Sigmoid colon (tissue), 6 donors: ENCODE measurements at regions not wholly inside any gene's neighbourhood (a gene's known extent, or its start where the extent isn't known, plus 50 kb on each side); places are given as distances from the start of the nearest gene placed in this dataset.
A peak's percentile ranks its signal among the peaks of the same experiment; 100 is the strongest.

Experiments
- DNase-seq: peaks from one replicate; pipeline ENCODE4 v3.0.0-alpha.2; 2019
- H3K27ac ChIP-seq, 4 donors: fragments of 200-600 bp; sonication (generic); one replicate each; pipeline ENCODE4 v1.5.1; 2016 to 2019; ENCODE audit warnings: mild to moderate bottlenecking in 1 of 4
- H3K27me3 ChIP-seq, 3 donors: fragments of 200-600 bp; sonication (generic); one replicate each; pipeline ENCODE4 v1.5.1; 2019; ENCODE audit warnings: mild to moderate bottlenecking in 1 of 3
- H3K36me3 ChIP-seq, 4 donors: fragments of 200-600 bp; sonication (generic); one replicate each; pipeline ENCODE4 v1.5.1; 2016 to 2019
- H3K4me1 ChIP-seq, 4 donors: fragments of 200-600 bp; sonication (generic); one replicate each; pipeline ENCODE4 v1.5.1; 2017 to 2019
- H3K4me3 ChIP-seq, 4 donors: fragments of 200-600 bp; sonication (generic); one replicate each; pipeline ENCODE4 v1.5.1; 2017 to 2019; ENCODE audit warnings: mild to moderate bottlenecking in 2 of 4, moderate library complexity in 1 of 4
- H3K9me3 ChIP-seq, 4 donors: fragments of 200-600 bp in 3 of 4; sonication (generic) in 3 of 4; one replicate each; pipeline versions ENCODE4 v1.5.1 to v1.6.1; 2013 to 2019
- CTCF ChIP-seq, 4 experiments: fragments of 450-650 bp in 3 of 4; fragments of 200-600 bp in 1 of 4; IDR thresholded peaks; one replicate each; pipeline ENCODE4 v1.5.1; 2016 to 2019; ENCODE audit warnings: antibody characterized with exemption in 4 of 4, mild to moderate bottlenecking in 3 of 4, moderate library complexity in 2 of 4
- EP300 ChIP-seq, 4 donors: sonication (generic); formaldehyde crosslinking; IDR thresholded peaks; one replicate each; pipeline ENCODE4 v1.6.1; 2017; ENCODE audit warnings: antibody characterized with exemption in 4 of 4
- POLR2A ChIP-seq, 2 donors: fragments of 450-650 bp; IDR thresholded peaks; one replicate each; pipeline ENCODE4 v1.6.1; 2016; ENCODE audit warnings: antibody characterized with exemption in 2 of 2, mild to moderate bottlenecking in 2 of 2, moderate library complexity in 2 of 2
- POLR2AphosphoS5 ChIP-seq, 4 donors: sonication (generic); formaldehyde crosslinking; IDR thresholded peaks; one replicate each; pipeline ENCODE4 v1.6.1; 2017; ENCODE audit warnings: antibody characterized with exemption in 4 of 4
- WGBS, 2 donors: extraction: QIAGEN DNeasy Blood & Tissue Kit; methylation state at CpG; one replicate each; pipeline ENCODE4 v1.1.7; 2013; 5-methylcytosine and 5-hydroxymethylcytosine counted together
- intact Hi-C: fragments of 100-400 bp; cut with DNase I; formaldehyde crosslinking; loops from one replicate; pipeline ENCODE4 v1.15.1; 2023
- donor health status: healthy with polysubstance abuse.
- donor health status: healthy.

- Histone ChIP-seq H3K27me3 (no peaks in the 10 kb centered on the region), H3K4me1 (peaks cover 0 to 10% (median 0%) of the 10 kb centered on the region in 4 donors), H3K4me3 (no peak overlapping the region), H3K36me3 (no peaks in the 10 kb centered on the region), H3K9me3 (peaks cover 0 to 5% (median 0%) of the 10 kb centered on the region in 4 donors), H3K27ac (no peak overlapping the region)
- DNase-seq, result peak; percentile 34
- WGBS, 2 donors, result 85 to 95% methylated on average over 9 of the region's 9 CpGs
- TF ChIP-seq POLR2A (IDR thresholded peaks at IDR 0.05), result no peak
- TF ChIP-seq EP300 (IDR thresholded peaks at IDR 0.05), result no peak
- TF ChIP-seq CTCF (IDR thresholded peaks at IDR 0.05), result no peak
- TF ChIP-seq POLR2AphosphoS5 (IDR thresholded peaks at IDR 0.05), result no peak
- intact Hi-C loops, result no loop called here
Measured at GRCh38 chr2:239715202-239715601, 309.9 kb downstream of the NDUFA10 start.

GRCh38 chr2:239714116-239714515 is 311.0 kb downstream of the NDUFA10 start:
- peak; percentile 37 for DNase-seq
- intact Hi-C loops, result no loop called here
- H3K27ac ChIP-seq, result no peak overlapping the region
- TF ChIP-seq EP300 (IDR thresholded peaks at IDR 0.05) (no peak), POLR2A (IDR thresholded peaks at IDR 0.05) (no peak), POLR2AphosphoS5 (IDR thresholded peaks at IDR 0.05) (no peak)
- peaks cover 0 to 10% (median 0%) of the 10 kb centered on the region in 4 donors for H3K4me1 ChIP-seq
- peaks cover 0 to 7% (median 3%) of the 10 kb centered on the region in 4 donors for H3K9me3 ChIP-seq
- WGBS, 2 donors, result 81 to 86% methylated on average over 6 of the region's 6 CpGs
- H3K4me3 ChIP-seq, result no peak overlapping the region
- no peaks in the 10 kb centered on the region for H3K27me3 ChIP-seq
- no peaks in the 10 kb centered on the region for H3K36me3 ChIP-seq

- Histone ChIP-seq H3K4me3 (no peak overlapping the region), H3K9me3 (peaks cover 0 to 11% (median 3%) of the 10 kb centered on the region in 4 donors), H3K27ac (no peak overlapping the region), H3K27me3 (no peaks in the 10 kb centered on the region), H3K4me1 (peaks cover 0 to 10% (median 0%) of the 10 kb centered on the region in 4 donors), H3K36me3 (no peaks in the 10 kb centered on the region)
- no peak for TF ChIP-seq POLR2AphosphoS5 (IDR thresholded peaks at IDR 0.05)
- WGBS, 2 donors, result 88 to 90% methylated on average over 3 of the region's 3 CpGs
- DNase-seq, result no peak
- intact Hi-C loops, result no loop called here
Measured at GRCh38 chr2:239712755-239713154, 311.9 kb upstream of the HDAC4 start.

GRCh38 chr2:239711911-239712570 is 311.2 kb upstream of the HDAC4 start:
- H3K9me3 ChIP-seq, result peaks cover 0 to 11% (median 3%) of the 10 kb centered on the region in 4 donors
- DNase-seq, result peak; percentile 46

GRCh38 chr2:239710953-239711861 is 310.4 kb upstream of the HDAC4 start:
- 48 to 77% methylated on average over 7 of the region's 7 CpGs for whole genome bisulfite sequencing, 2 donors
- no peak overlapping the region for H3K27ac ChIP-seq
- H3K36me3 ChIP-seq, result no peaks in the 10 kb centered on the region
- H3K4me3 ChIP-seq, result no peak overlapping the region
- peak; percentile 30 for DNase-seq
- intact Hi-C loops, result no loop called here
- TF ChIP-seq EP300 (IDR thresholded peaks at IDR 0.05) (no peak), CTCF (IDR thresholded peaks at IDR 0.05) (no peak), POLR2AphosphoS5 (IDR thresholded peaks at IDR 0.05) (no peak), POLR2A (IDR thresholded peaks at IDR 0.05) (no peak)
- peaks cover 0 to 4% (median 2%) of the 10 kb centered on the region in 4 donors for H3K4me1 ChIP-seq
- H3K27me3 ChIP-seq, result no peaks in the 10 kb centered on the region
- peaks cover 0 to 11% (median 3%) of the 10 kb centered on the region in 4 donors for H3K9me3 ChIP-seq

More at GRCh38 chr2:239711911-239712570, 311.2 kb upstream of the HDAC4 start:
- Histone ChIP-seq H3K4me3 (no peak overlapping the region), H3K36me3 (no peaks in the 10 kb centered on the region), H3K27me3 (no peaks in the 10 kb centered on the region), H3K27ac (no peak overlapping the region), H3K4me1 (peaks cover 0 to 6% (median 0%) of the 10 kb centered on the region in 4 donors)
- no peak for TF ChIP-seq POLR2AphosphoS5 (IDR thresholded peaks at IDR 0.05)
- no peak for TF ChIP-seq POLR2A (IDR thresholded peaks at IDR 0.05)
- no peak for TF ChIP-seq CTCF (IDR thresholded peaks at IDR 0.05)
- TF ChIP-seq EP300 (IDR thresholded peaks at IDR 0.05), result no peak
- 81 to 90% methylated on average over 8 of the region's 8 CpGs for WGBS, 2 donors
- intact Hi-C loops, result no loop called here
